ENCODE measurements at regions not wholly inside any gene's neighbourhood (a gene's known extent, or its start where the extent isn't known, plus 50 kb on each side); places are given as distances from the start of the nearest gene placed in this dataset.
"Not testable (repeated sequence)": the region's sequence is repeated elsewhere in the genome, so short reads cannot be mapped to it uniquely, and the experiment has no call there.

DNA sequence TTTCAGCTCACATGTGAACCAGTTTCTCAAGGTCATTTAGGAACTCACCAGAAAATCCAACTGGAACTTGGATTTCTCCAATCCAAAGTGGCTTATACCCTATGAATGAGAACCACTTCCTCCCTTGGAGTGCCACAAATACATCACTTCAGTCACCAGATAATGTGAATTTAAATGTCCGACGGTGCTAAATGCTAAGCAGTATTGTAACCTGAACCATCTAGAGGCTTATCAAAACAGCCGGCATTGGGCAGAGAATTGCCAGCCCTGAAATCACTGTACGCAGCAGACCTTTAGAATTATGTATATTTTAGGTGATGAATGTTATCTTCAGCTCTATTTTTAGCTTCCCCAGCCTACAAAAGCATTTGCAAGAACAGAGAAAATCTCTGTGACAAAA, 76.8 kb upstream of the COX20 start:
- intact Hi-C loops (cut with DNase I), result no loop called here
- no peak for DNase-seq (ENCODE audit: low spot score)

DNA sequence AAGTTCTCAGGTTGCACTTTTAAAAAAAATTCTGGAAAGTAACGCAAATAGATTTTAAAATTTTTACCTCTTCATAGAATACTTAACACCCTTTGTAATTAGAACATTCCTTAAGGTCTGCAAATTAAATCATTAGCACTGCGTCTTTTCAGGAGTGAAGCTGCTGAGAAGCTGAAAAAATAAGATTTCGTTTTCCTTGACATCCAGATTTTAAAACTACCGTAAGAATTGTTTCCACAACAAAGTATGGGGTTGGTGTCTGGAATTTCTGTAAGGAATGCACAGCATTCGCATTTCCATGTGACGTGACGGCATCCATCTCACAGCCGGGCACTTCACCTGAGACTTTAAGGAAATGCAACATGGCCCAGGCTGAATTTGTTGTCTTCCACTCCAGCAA, 76.3 kb upstream of the COX20 start:
- DNase-seq (ENCODE audit: low spot score), result no peak
- intact Hi-C loops (cut with DNase I), result no loop called here

DNA sequence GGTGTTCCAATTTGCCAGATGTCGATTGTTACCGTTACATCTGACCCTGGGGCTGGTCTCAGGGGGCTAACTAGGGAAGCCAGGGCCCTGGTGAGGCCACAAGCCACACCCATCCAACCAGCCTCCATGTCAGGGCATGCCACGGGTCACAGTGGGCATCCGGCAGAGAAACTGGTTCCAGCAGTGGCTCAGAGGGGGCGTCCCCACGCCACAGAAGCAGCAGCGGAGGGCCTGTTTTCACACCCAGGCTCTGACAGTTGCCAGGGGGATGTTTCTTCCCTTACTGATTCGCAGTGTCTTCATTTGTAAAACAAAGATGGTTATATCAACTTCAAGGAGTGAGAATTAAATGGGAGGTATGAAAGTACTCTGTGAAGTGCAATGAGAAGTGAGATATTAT, 75.0 kb upstream of the COX20 start:
- intact Hi-C loops (cut with DNase I), result no loop called here
- DNase-seq (ENCODE audit: low spot score), result no peak

DNA sequence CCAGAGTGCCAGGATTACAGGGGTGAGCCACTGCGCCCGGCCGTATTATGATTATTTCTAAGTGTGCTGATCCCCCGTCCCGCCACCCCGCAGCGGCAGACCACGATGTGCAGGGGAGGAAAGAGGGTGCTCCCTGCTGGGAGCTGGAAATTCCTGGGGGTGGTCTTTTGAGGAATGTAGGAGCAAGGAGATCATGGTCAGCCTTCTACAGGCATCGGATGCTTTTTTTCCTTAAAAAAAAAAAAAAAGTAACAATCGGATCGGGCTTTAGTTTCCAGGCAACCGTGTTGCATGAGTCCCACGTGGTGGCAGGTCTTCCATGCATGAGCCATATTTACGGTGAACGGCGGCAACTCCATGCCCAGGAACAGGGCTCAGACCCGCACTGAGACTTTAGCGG, 74.2 kb upstream of the COX20 start:
- DNase-seq (ENCODE audit: low spot score), result peak; percentile 17
- intact Hi-C loops (cut with DNase I), result no loop called here

DNA sequence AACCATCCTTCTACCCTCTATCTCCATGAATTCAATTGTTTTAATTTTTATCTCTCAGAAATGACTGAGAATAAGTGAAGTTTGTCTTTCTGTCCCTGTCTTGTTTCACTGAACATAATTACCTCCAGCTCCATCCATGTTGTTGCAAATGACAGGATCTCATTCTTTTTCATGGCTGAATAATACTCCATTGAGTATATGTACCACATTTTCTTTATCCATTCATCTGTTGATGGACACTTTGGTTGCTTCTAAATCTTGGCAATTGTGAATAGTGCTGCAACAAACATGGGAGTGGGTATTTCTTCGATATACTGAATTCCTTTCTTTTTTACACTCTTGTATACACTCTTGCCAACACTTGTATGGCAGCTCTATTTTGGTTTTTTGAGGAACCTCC, 72.8 kb upstream of the COX20 start:
- intact Hi-C loops (cut with DNase I), result no loop called here

DNA sequence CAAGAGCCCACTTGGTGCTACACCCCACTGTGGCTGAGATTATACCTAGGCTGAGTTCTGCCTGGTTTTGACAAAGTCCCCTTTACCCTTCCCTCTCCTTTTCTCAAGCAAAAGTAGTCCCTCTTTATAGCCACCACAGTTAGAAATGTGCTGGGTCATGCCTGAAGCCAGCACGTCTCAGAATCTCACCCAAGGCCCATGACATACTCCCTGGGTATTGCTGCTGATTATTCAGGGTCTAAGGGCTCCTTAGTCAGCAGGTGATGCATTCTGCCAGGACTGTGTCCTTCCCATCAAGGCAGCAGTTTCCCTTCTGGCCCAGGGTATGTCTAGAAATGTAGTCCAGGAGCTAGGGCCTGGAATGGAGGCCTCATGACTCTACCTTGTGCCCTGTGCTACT, 67.3 kb upstream of the COX20 start:
- DNase-seq (ENCODE audit: low spot score), result no peak

More for the DNA sequence above, 72.8 kb upstream of the COX20 start:
- DNase-seq (ENCODE audit: low spot score), result no peak

DNA sequence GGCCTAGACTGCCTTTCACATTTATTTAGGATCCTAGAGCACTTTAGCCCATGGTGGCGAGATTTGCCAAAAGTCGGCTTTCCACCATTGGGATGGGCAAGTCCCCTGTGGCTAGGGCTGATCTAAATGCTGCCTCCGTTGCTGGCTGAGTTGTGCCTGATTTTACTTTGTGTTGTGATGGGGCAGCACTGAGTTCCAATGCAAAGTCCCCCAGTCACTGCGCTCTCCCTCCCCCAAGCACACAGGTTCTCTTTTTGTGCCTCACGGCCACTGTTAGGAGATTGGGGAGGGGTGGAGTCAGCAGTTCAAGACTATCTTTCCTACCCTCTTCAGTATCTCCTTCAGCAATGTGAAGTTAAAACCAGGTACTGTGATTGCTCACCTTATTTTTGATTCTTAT, 66.7 kb upstream of the COX20 start:
- intact Hi-C loops (cut with DNase I), result no loop called here
- DNase-seq (ENCODE audit: low spot score), result peak; percentile 30

More for the DNA sequence above, 67.3 kb upstream of the COX20 start:
- intact Hi-C loops (cut with DNase I), result no loop called here

DNA sequence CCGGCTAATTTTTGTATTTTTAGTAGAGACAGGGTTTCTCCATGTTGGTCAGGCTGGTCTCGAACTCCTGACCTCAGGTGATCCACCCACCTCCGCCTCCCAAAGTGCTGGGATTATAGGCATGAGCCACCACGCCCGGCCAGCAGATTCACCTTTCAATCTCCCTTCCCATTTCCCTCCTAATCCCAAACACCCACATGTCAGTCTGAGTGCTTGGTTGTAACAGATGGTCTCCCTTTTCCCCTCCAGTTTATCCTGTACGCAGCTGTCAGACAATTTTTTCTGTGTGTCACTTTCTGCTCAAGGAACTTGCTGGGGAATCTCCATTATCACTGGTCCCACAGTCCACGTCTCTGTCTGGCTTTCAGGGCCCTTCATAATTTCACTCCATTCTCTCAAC, 64.9 kb upstream of the COX20 start:
- peak; percentile 52 for DNase-seq (ENCODE audit: low spot score)
- intact Hi-C loops (cut with DNase I), result not testable (repeated sequence)

DNA sequence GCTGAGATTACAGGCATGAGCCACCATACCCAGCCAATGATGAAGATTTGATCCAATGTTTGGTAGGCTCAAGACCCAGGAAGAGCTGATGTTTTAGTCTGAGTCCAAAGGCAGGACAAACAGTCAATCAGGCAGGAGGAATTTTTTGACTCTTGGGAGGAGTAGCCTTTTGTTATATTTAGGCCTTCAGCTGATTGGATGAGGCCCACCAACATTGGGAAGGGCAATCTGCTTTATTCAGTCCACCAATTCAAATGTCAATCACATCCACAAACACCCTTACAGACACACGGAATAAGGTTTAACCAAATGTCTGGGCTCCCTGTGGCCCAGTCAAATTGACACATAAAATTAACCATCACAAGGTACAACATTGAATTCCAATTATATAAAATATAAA, 61.9 kb upstream of the COX20 start:
- intact Hi-C loops (cut with DNase I), result no loop called here
- no peak for DNase-seq (ENCODE audit: low spot score)

DNA sequence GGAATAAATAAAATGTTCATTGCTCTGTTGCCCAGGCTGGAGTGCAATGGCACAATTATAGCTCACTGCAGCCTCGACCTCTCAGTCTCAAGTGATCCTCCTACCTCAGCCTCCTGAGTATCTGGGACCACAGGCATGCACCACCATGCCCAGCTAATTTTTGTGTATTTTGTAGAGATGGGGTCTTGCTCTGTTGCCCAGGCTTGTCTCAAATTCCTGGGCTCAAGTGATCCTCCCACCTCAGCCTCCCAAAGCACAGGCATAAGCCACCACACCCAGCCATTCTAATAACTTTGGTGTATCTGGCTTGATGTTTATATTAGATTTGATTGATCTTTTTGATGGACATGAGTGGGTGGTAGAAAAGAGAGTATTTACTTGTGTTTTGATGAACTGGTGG, 58.7 kb upstream of the COX20 start:
- DNase-seq (ENCODE audit: low spot score); intact Hi-C loops (cut with DNase I): not testable (repeated sequence)

DNA sequence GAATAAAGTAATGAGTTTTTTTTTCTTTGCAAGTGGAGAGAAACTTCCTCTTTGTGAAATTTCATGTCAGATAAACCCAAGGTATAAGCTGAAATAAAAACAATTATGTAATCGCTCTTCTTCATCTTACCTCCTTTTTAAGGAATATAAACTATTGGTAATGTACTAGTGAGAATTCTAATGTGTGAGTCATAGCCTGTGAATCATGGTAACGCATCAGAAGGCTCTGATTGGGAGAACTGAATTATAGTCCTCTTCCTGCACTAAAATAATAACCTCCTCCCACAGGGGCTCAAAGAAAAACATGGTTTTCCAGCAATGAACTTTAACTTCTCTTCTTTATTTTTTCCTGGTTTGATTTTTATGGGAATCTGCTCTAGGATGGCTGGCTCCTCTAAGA, 57.1 kb upstream of the COX20 start:
- intact Hi-C loops (cut with DNase I), result no loop called here
- no peak for DNase-seq (ENCODE audit: low spot score)

DNA sequence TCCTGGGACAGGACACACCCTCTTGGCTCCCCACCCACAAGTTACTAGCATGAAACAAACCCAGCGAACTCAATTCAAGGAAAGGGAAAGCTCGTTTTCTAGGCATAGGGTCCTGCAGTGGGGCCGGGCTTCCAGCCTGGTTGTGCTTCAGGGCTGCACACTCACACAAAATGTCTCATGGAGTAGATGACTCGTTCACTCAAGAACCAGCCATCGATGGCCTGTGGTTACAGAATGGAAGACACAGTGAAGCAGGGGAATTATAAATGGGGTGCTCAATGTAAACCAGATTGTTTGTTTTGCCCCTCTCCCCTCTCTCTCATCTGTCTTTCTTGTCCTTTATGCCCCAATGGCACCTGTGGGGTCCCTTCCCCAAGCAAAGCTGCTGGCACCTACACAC, 56.0 kb upstream of the COX20 start:
- no peak for DNase-seq (ENCODE audit: low spot score)
- intact Hi-C loops (cut with DNase I), result no loop called here

DNA sequence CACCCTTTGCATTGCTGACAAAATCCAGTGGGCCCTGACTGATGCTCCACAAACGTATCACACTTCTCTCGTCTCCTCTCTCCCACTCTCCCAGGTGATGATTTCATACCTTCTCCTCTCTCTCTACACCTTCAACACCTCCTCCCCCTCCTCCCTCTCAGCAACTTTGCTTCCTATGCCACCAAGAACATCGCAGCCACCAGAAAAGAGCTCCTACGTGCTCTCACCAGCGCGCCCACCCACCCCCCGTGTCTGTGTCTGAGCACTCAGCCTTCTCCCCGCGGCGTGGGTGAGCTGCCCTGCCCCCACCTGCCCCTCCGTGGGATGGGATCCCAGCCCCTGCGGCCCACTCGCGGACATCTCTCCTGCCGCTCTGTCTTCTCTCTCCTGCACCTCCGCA, 55.1 kb upstream of the COX20 start:
- DNase-seq (ENCODE audit: low spot score), result no peak
- intact Hi-C loops (cut with DNase I), result no loop called here

DNA sequence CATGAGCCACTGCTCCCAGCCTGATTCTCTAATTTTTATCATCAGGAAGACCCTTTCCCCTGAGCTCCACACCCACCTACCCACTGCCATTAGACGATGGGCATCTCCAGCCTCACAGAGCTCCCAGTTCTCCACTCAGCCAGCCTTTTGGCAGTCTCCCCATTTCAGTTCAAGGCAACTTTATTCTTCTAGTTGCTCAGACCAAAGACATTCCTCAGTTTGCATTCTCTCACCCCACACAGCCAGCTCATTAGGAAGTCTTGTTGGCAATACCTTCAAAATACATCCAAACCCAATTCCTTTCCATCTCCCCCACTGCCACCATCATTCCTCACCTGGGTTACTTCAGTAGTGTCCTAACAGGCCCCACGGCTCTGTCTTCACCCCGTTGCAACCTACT, 53.4 kb upstream of the COX20 start:
- no peak for DNase-seq (ENCODE audit: low spot score)
- intact Hi-C loops (cut with DNase I), result no loop called here

DNA sequence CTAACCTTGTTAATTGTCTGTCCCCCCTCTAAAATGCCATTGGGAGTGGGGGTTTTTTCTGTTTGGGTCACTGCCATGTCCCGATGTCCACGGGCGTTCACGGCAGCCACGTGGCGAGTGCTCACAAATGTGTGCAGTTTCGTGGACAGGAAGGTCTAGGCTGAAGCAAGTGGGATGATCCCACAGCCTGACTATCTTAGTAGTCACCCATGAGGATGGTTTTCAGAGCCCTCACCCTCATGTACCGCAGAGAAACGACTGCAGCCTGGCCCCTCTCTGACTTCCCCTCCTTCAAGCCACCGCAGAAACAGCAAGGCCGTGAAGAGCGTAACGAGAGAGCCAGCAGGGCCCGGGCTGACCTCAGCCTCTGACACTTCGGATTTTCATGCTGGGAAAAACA, 52.3 kb upstream of the COX20 start:
- no peak for DNase-seq (ENCODE audit: low spot score)
- intact Hi-C loops (cut with DNase I), result no loop called here

Data from posterior vena cava (tissue), 2 donors.